H1 (cell line): ENCODE measurements at regions not wholly inside any gene's neighbourhood (a gene's known extent, or its start where the extent isn't known, plus 50 kb on each side); places are given as distances from the start of the nearest gene placed in this dataset.

ENCODE experiments used
- CTCF ChIA-PET: fragments of 300-600 bp; sonication (Branson Sonifier 250); formaldehyde crosslinking; loops from one replicate; lab custom pipeline; 2021; ENCODE audit not compliant: partially characterized antibody; lab: Charles Lee
- POLR2A ChIA-PET: fragments of 300-600 bp; sonication (Branson Sonifier 250); formaldehyde crosslinking; loops from one replicate; lab custom pipeline; 2021; ENCODE audit warnings: inconsistent platforms; ENCODE audit not compliant: partially characterized antibody; lab: Charles Lee
- DNase-seq, 2 experiments: peaks; one replicate each; pipeline versions ENCODE4 v3.0.0 to v3.0.0-alpha.2; 2010 to 2022; ENCODE audit warnings: low spot score in 2 of 2, low read depth in 1 of 2, mixed read lengths in 1 of 2
- FAIRE-seq: peaks from 2 replicates; lab custom pipeline; 2011; peaks lifted over from hg19 to GRCh38; lab: Jason Lieb, UNC
- H2AFZ ChIP-seq: 2 replicates; pipeline ENCODE4 v1.8.1; 2012; ENCODE audit warnings: low read length, inconsistent platforms
- H2AK5ac ChIP-seq: 2 replicates; pipeline ENCODE4 v1.6.1; 2013; ENCODE audit warnings: low read depth, low read length
- H2BK120ac ChIP-seq: replicated peaks from 2 replicates; pipeline ENCODE3; 2013; ENCODE audit warnings: low read depth, low read length, inconsistent platforms
- H2BK12ac ChIP-seq: 2 replicates; pipeline ENCODE4 v1.6.1; 2013; ENCODE audit warnings: low read depth, low read length
- H2BK15ac ChIP-seq: 2 replicates; pipeline ENCODE4 v1.6.1; 2013; ENCODE audit warnings: low read length
- H2BK20ac ChIP-seq: 2 replicates; pipeline ENCODE4 v1.6.1; 2013; ENCODE audit warnings: low read length
- H2BK5ac ChIP-seq: 2 replicates; pipeline ENCODE4 v1.6.1; 2013; ENCODE audit warnings: low read depth, low read length
- H3K14ac ChIP-seq: 2 replicates; pipeline ENCODE4 v1.6.1; 2013; ENCODE audit warnings: inconsistent platforms; ENCODE audit not compliant: insufficient read length
- H3K18ac ChIP-seq: 2 replicates; pipeline ENCODE4 v1.6.1; 2013; ENCODE audit warnings: low read length; ENCODE audit errors: extremely low read depth
- H3K23ac ChIP-seq: 2 replicates; pipeline ENCODE4 v1.6.1; 2013; ENCODE audit warnings: inconsistent platforms; ENCODE audit not compliant: insufficient read length
- H3K23me2 ChIP-seq: 2 replicates; pipeline ENCODE4 v1.6.1; 2013; ENCODE audit warnings: low read depth, low read length
- H3K27ac ChIP-seq: 2 replicates; pipeline ENCODE4 v1.6.1; 2011; ENCODE audit warnings: low read depth, low read length, inconsistent platforms
- H3K27me3 ChIP-seq, 4 experiments: replicated peaks in 1 of 4; 1 replicate in 1 of 4; 2 replicates in 3 of 4; pipeline versions ENCODE4 v1.6.1 to v1.8.1; 2011 to 2013; ENCODE audit warnings: low read length in 3 of 4, mild to moderate bottlenecking in 3 of 4, inconsistent platforms in 2 of 4, mixed read lengths in 2 of 4, moderate library complexity in 1 of 4; ENCODE audit not compliant: control insufficient read depth in 3 of 4, insufficient read depth in 3 of 4; ENCODE audit errors: extremely low read depth in 1 of 4
- H3K36me3 ChIP-seq, 4 experiments: 2 replicates each; pipeline versions ENCODE4 v1.6.1 to v1.8.1; 2011 to 2013; ENCODE audit warnings: mild to moderate bottlenecking in 4 of 4, low read length in 3 of 4, moderate library complexity in 2 of 4, control low read depth in 1 of 4, inconsistent platforms in 1 of 4; ENCODE audit not compliant: insufficient read depth in 4 of 4, control insufficient read depth in 2 of 4
- H3K4ac ChIP-seq: replicated peaks from 2 replicates; pipeline ENCODE3; 2013; ENCODE audit warnings: low read length, low read depth, mixed read lengths, inconsistent platforms; ENCODE audit not compliant: insufficient read length
- H3K4me1 ChIP-seq, 4 experiments: replicated peaks in 1 of 4; 1 replicate in 1 of 4; 2 replicates in 3 of 4; pipeline versions ENCODE4 v1.6.1 to v1.8.1; 2011 to 2013; ENCODE audit warnings: low read length in 3 of 4, inconsistent platforms in 2 of 4, mixed read lengths in 1 of 4; ENCODE audit not compliant: insufficient read depth in 4 of 4, control insufficient read depth in 3 of 4
- H3K4me2 ChIP-seq, 2 experiments: 2 replicates each; pipeline versions ENCODE4 v1.6.1 to v1.8.1; 2011 to 2013; ENCODE audit warnings: low read depth in 2 of 2, low read length in 2 of 2, control low read depth in 1 of 2, inconsistent platforms in 1 of 2, mild to moderate bottlenecking in 1 of 2; ENCODE audit not compliant: insufficient read depth in 1 of 2
- H3K4me3 ChIP-seq, 4 experiments: fragments of 200-600, 300-600 bp in 1 of 4; sonication (generic), shearing (Covaris generic), sonication (Bioruptor Twin) in 1 of 4; 2 replicates each; pipeline versions ENCODE4 v1.5.1 to v1.8.1; 2011 to 2016; ENCODE audit warnings: low read length in 4 of 4, low read depth in 3 of 4, control low read depth in 2 of 4, inconsistent platforms in 2 of 4, mild to moderate bottlenecking in 2 of 4, mixed read lengths in 1 of 4, moderate library complexity in 1 of 4; ENCODE audit not compliant: insufficient read depth in 2 of 4; ENCODE audit errors: extremely low read depth in 1 of 4
- H3K56ac ChIP-seq: replicated peaks from 2 replicates; pipeline ENCODE3; 2013; ENCODE audit warnings: low read depth, mild to moderate bottlenecking, mixed read lengths, low read length, inconsistent platforms; ENCODE audit not compliant: insufficient read length
- H3K79me1 ChIP-seq: 2 replicates; pipeline ENCODE4 v1.6.1; 2013; ENCODE audit warnings: low read depth, low read length, control low read depth
- H3K79me2 ChIP-seq, 2 experiments: 2 replicates each; pipeline versions ENCODE4 v1.6.1 to v1.8.1; 2012 to 2013; ENCODE audit warnings: low read length in 2 of 2, mild to moderate bottlenecking in 2 of 2, inconsistent platforms in 1 of 2; ENCODE audit not compliant: insufficient read depth in 2 of 2, control insufficient read depth in 1 of 2
- H3K9ac ChIP-seq, 4 experiments: replicated peaks in 1 of 4; 1 replicate in 1 of 4; 2 replicates in 3 of 4; pipeline versions ENCODE4 v1.6.1 to v1.8.1; 2011 to 2013; ENCODE audit warnings: low read depth in 3 of 4, low read length in 3 of 4, control low read depth in 2 of 4, mild to moderate bottlenecking in 2 of 4, moderate library complexity in 2 of 4, inconsistent platforms in 1 of 4; ENCODE audit errors: extremely low read depth in 1 of 4
- H3K9me3 ChIP-seq, 2 experiments: 2 replicates each; pipeline versions ENCODE4 v1.6.1 to v1.8.1; 2012 to 2013; ENCODE audit warnings: mild to moderate bottlenecking in 2 of 2, moderate library complexity in 2 of 2, control low read depth in 1 of 2, inconsistent platforms in 1 of 2, low read depth in 1 of 2, low read length in 1 of 2, mixed read lengths in 1 of 2; ENCODE audit not compliant: insufficient read depth in 2 of 2
- H4K20me1 ChIP-seq, 2 experiments: replicated peaks in 1 of 2; 2 replicates each; pipeline versions ENCODE3 to v1.8.1; 2011 to 2013; ENCODE audit warnings: inconsistent platforms in 2 of 2, low read length in 2 of 2, mild to moderate bottlenecking in 1 of 2; ENCODE audit not compliant: insufficient read depth in 2 of 2, control insufficient read depth in 1 of 2
- H4K5ac ChIP-seq: 2 replicates; pipeline ENCODE4 v1.6.1; 2013; ENCODE audit warnings: low read length, low read depth, mixed read lengths, inconsistent platforms; ENCODE audit not compliant: insufficient read length
- H4K8ac ChIP-seq: 2 replicates; pipeline ENCODE4 v1.8.0; 2013; ENCODE audit warnings: mild to moderate bottlenecking, moderate library complexity, low read length, inconsistent platforms; ENCODE audit not compliant: insufficient read depth; ENCODE audit errors: extremely low read depth
- H4K91ac ChIP-seq: replicated peaks from 2 replicates; pipeline ENCODE3; 2013; ENCODE audit warnings: low read length, mixed read lengths, inconsistent platforms; ENCODE audit not compliant: insufficient read length
- WGBS, 2 experiments: shearing (Covaris generic) in 1 of 2; methylation state at CpG; one replicate each; pipeline versions ENCODE4 v1.1.6 to v1.1.7; 2013 to 2015; ENCODE audit warnings: low lambda C conversion rate in 2 of 2, mixed read lengths in 2 of 2, inconsistent platforms in 1 of 2, low coverage in 1 of 2, missing lambda C conversion rate in 1 of 2; ENCODE audit not compliant: insufficient replicate concordance in 2 of 2, insufficient coverage in 1 of 2, insufficient read length in 1 of 2; ENCODE audit errors: extremely low coverage in 1 of 2, missing lambda C conversion rate in 1 of 2; 5-methylcytosine and 5-hydroxymethylcytosine counted together

- Histone ChIP-seq H4K8ac (no peak overlapping the region), H2BK5ac (no peak overlapping the region), H3K23ac (no peak overlapping the region), H2AFZ (no peak overlapping the region), H4K20me1 (no peaks in the 10 kb centered on the region), H3K4me1 (peaks cover 0 to 2% (median 0%) of the 10 kb centered on the region in 4 experiments; a peak in 1 of 7 replicates), H3K4me3 (no peak overlapping the region), H3K56ac (no peak overlapping the region), H3K27me3 (no peaks in the 10 kb centered on the region), H2BK15ac (no peak overlapping the region), H3K14ac (no peak overlapping the region), H4K91ac (no peak overlapping the region), H3K4me2 (no peak overlapping the region), H3K9me3 (no peaks in the 10 kb centered on the region), H3K23me2 (no peaks in the 10 kb centered on the region), H3K36me3 (no peaks in the 10 kb centered on the region), H2BK120ac (no peak overlapping the region), H2BK12ac (0 out of 2 replicates have a peak overlapping the region, but pooled peaks have one; percentile 68), H3K27ac (no peak overlapping the region), H3K9ac (no peak overlapping the region), H3K4ac (no peak overlapping the region), H2BK20ac (no peak overlapping the region), H3K79me1 (no peaks in the 10 kb centered on the region), H3K18ac (no peak overlapping the region), H3K79me2 (no peaks in the 10 kb centered on the region), H2AK5ac (no peak overlapping the region), H4K5ac (no peak overlapping the region)
- no peak for FAIRE-seq
- POLR2A ChIA-PET: no interaction called here
- CTCF ChIA-PET: interaction anchor here (0.8 to 2.3 kb wide), 4 partner anchors 10 to 172 kb away, joined by 3 to 8 read pairs (median 4); no protein-coding TSS in a partner anchor
- 100% methylated on average over 3 of the region's 3 CpGs; no CpG with 5 or more reads in 1 of the 2 experiments for WGBS, 2 experiments
- DNase-seq: no peak
These were observed 1081.4 kb downstream of the FAT4 start for GRCh38 chr4:126396121-126396520.
